Naive B cell (primary cell): ENCODE measurements at regions not wholly inside any gene's neighbourhood (a gene's known extent, or its start where the extent isn't known, plus 50 kb on each side); places are given as distances from the start of the nearest gene placed in this dataset.

Source experiments
- ATAC-seq, 2 donors: fragments of 150-1000 bp; cut with Tn5 transposase; 2 replicates each; pipeline ENCODE4 v1.10.0; 2021; ENCODE audit warnings: low read depth in 2 of 2, mild to moderate bottlenecking in 2 of 2, moderate library complexity in 2 of 2
- DNase-seq: peaks from one replicate; pipeline ENCODE4 v3.0.0; 2022
- H3K27ac Mint-ChIP-seq, 6 donors: one replicate each; pipeline ENCODE4 v1.8.0; 2020 to 2022; ENCODE audit warnings: mild to moderate bottlenecking in 6 of 6, mixed read lengths in 6 of 6, moderate library complexity in 5 of 6, inconsistent platforms in 2 of 6
- H3K27me3 Mint-ChIP-seq, 3 donors: one replicate each; pipeline ENCODE4 v1.8.0; 2021 to 2022; ENCODE audit warnings: mixed read lengths in 3 of 3, mild to moderate bottlenecking in 1 of 3
- H3K36me3 Mint-ChIP-seq, 2 donors: one replicate each; pipeline ENCODE4 v1.8.0; 2020 to 2022; ENCODE audit warnings: mixed read lengths in 2 of 2, inconsistent platforms in 1 of 2, mild to moderate bottlenecking in 1 of 2
- H3K4me1 Mint-ChIP-seq, 3 donors: one replicate each; pipeline ENCODE4 v1.8.0; 2020 to 2022; ENCODE audit warnings: mixed read lengths in 3 of 3, inconsistent platforms in 1 of 3, mild to moderate bottlenecking in 1 of 3, moderate library complexity in 1 of 3
- H3K4me3 Mint-ChIP-seq, 8 donors: one replicate each; pipeline ENCODE4 v1.8.0; 2020 to 2022; ENCODE audit warnings: mild to moderate bottlenecking in 8 of 8, mixed read lengths in 8 of 8, moderate library complexity in 8 of 8, inconsistent platforms in 2 of 8
- H3K9me3 Mint-ChIP-seq, 7 donors: one replicate each; pipeline ENCODE4 v1.8.0; 2020 to 2022; ENCODE audit warnings: mixed read lengths in 7 of 7, mild to moderate bottlenecking in 5 of 7, inconsistent platforms in 2 of 7, moderate library complexity in 1 of 7

DNA sequence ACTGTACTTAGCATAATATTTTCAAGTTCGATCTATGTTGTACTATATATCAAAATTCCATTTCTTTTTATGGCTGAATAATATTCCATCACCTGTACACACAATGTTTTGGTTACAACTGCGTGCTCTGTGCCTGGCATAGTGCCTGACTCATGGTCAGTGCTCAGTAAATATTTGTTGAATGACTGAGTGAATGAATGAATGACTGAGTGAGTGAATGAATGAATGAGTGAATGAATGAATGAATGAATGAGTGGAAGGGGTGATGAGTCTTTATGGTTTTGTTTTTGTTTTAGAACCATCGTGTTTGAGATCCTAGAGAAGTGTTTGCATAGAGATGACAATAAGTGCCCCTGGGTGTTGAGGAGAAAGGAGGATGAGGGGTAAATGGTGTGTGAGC lies 155.3 kb downstream of the MRM1 start:
- Mint-ChIP-seq H3K36me3 (no peaks in the 10 kb centered on the region), H3K9me3 (peaks cover 0 to 7% (median 2%) of the 10 kb centered on the region in 7 donors), H3K4me3 (no peak overlapping the region), H3K4me1 (peaks cover 0 to 4% (median 0%) of the 10 kb centered on the region in 3 donors), H3K27ac (no peak overlapping the region), H3K27me3 (peaks cover 14 to 51% (median 23%) of the 10 kb centered on the region in 3 donors)
- no peak for ATAC-seq
- no peak for DNase-seq

DNA sequence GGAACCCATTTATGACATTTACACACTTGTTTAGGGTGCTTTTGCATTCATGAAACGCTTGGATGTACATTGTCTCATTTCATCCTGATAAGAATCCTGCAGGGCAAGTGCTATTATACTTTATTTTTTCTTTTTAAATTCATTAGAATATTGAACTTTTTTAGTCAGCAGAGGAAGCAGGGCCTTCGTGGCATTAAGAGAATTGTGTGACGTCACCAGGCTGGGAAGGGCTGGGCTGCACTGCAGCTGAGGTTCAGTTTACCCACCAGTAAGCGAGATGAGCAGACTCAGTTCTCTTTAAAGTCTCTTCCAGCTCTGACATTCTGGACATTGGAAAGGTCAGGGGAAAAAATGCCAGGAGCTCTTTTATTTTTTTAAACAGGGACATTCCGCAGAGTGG lies 159.0 kb downstream of the MRM1 start:
- peaks cover 0 to 7% (median 2%) of the 10 kb centered on the region in 7 donors for H3K9me3 Mint-ChIP-seq
- ATAC-seq: no peak

GRCh38 chr17:36761203-36761950 lies 160.0 kb downstream of the MRM1 start:
- Mint-ChIP-seq H3K36me3 (no peaks in the 10 kb centered on the region), H3K4me3 (no peak overlapping the region), H3K4me1 (peaks cover 4 to 8% (median 6%) of the 10 kb centered on the region in 3 donors), H3K9me3 (peaks cover 0 to 7% (median 2%) of the 10 kb centered on the region in 7 donors), H3K27me3 (peaks cover 5 to 11% (median 10%) of the 10 kb centered on the region in 3 donors), H3K27ac (no peak overlapping the region)
- no peak for ATAC-seq
- DNase-seq: no peak

More for the DNA sequence above, 159.0 kb downstream of the MRM1 start:
- Mint-ChIP-seq H3K4me1 (peaks cover 4 to 8% (median 6%) of the 10 kb centered on the region in 3 donors), H3K36me3 (no peaks in the 10 kb centered on the region), H3K27ac (no peak overlapping the region), H3K27me3 (peaks cover 7 to 15% (median 12%) of the 10 kb centered on the region in 3 donors), H3K4me3 (no peak overlapping the region)
- no peak for DNase-seq

GRCh38 chr17:36765436-36766043 lies 164.2 kb downstream of the MRM1 start:
- Mint-ChIP-seq H3K9me3 (peaks cover 0 to 7% (median 2%) of the 10 kb centered on the region in 7 donors), H3K27ac (no peak overlapping the region)
- ATAC-seq: no peak

DNA sequence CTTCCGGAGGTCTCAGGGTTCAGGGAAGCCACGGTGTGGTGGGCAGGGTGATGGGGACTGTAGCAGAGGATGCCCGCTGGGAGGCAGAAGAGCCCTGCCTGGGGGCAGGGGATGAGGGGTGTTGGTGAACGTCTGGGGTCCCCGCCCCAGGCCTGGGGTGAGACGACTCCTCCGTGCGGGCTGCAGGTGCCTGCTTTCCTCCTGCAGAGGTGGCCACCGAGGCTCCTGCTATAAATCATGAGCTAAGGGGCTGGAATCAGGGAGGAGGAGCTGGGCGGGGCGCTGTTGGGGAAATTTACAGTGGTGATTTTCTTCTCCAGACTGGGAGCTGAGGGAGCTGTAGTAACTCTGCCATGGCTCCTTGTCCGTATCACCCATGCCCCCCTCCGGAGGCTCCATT lies 167.0 kb downstream of the MRM1 start:
- Mint-ChIP-seq H3K4me3 (no peak overlapping the region), H3K36me3 (no peaks in the 10 kb centered on the region), H3K27ac (peak overlapping the region in 1 of 6 donors; percentile 38), H3K27me3 (peaks cover 6 to 51% (median 36%) of the 10 kb centered on the region in 3 donors), H3K9me3 (no peaks in the 10 kb centered on the region), H3K4me1 (peaks cover 3 to 5% (median 4%) of the 10 kb centered on the region in 3 donors)
- ATAC-seq: no peak
- DNase-seq: no peak

More at GRCh38 chr17:36765436-36766043, 164.2 kb downstream of the MRM1 start:
- no peak overlapping the region for H3K4me3 Mint-ChIP-seq
- DNase-seq: no peak
- H3K4me1 Mint-ChIP-seq: peaks cover 4 to 8% (median 6%) of the 10 kb centered on the region in 3 donors
- H3K27me3 Mint-ChIP-seq: peaks cover 0 to 29% (median 24%) of the 10 kb centered on the region in 3 donors
- H3K36me3 Mint-ChIP-seq: no peaks in the 10 kb centered on the region

GRCh38 chr17:36773039-36773438 lies 164.2 kb upstream of the LHX1 start:
- Mint-ChIP-seq H3K9me3 (peaks cover 0 to 3% (median 2%) of the 10 kb centered on the region in 7 donors), H3K27me3 (peaks cover 29 to 73% (median 62%) of the 10 kb centered on the region in 3 donors), H3K4me1 (no peaks in the 10 kb centered on the region), H3K27ac (no peak overlapping the region), H3K36me3 (no peaks in the 10 kb centered on the region), H3K4me3 (no peak overlapping the region)
- ATAC-seq (no peak), DNase-seq (no peak)

DNA sequence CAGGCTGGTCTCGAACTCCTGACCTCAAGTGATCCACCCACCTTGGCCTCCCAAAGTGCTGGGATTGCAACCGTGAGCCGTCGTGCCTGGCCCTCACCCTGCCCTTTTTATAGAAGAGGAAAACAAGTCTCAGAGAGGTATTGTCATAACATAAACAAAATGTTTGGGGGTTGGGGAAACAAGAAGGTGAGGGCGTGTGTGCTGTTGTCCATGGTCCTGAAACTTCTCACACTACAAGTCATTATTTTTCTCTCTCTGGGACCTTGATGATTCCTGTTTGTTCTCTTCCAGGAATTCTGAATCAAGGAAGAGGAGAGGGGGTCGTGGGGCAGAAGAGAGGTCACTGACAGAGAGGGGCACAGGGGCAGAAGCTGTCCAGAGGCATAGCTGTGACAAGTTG lies 160.2 kb upstream of the LHX1 start:
- H3K27ac Mint-ChIP-seq: no peak overlapping the region
- ATAC-seq (no peak), DNase-seq (no peak)
- peaks cover 50 to 86% (median 84%) of the 10 kb centered on the region in 3 donors for H3K27me3 Mint-ChIP-seq
- no peaks in the 10 kb centered on the region for H3K4me1 Mint-ChIP-seq
- H3K36me3 Mint-ChIP-seq: no peaks in the 10 kb centered on the region
- H3K9me3 Mint-ChIP-seq: peaks cover 0 to 3% (median 2%) of the 10 kb centered on the region in 7 donors
- H3K4me3 Mint-ChIP-seq: no peak overlapping the region

GRCh38 chr17:36778448-36778847 lies 158.8 kb upstream of the LHX1 start:
- Mint-ChIP-seq H3K36me3 (no peaks in the 10 kb centered on the region), H3K4me1 (no peaks in the 10 kb centered on the region), H3K4me3 (no peak overlapping the region), H3K27ac (no peak overlapping the region), H3K9me3 (peaks cover 0 to 3% (median 2%) of the 10 kb centered on the region in 7 donors), H3K27me3 (peaks cover 44 to 89% (median 87%) of the 10 kb centered on the region in 3 donors)
- ATAC-seq: no peak
- no peak for DNase-seq

- DNase-seq (no peak), ATAC-seq (no peak)
- H3K27ac Mint-ChIP-seq: no peak overlapping the region
- peaks cover 44 to 90% (median 87%) of the 10 kb centered on the region in 3 donors for H3K27me3 Mint-ChIP-seq
- H3K4me1 Mint-ChIP-seq: no peaks in the 10 kb centered on the region
- no peaks in the 10 kb centered on the region for H3K36me3 Mint-ChIP-seq
- H3K4me3 Mint-ChIP-seq: no peak overlapping the region
- peaks cover 0 to 3% (median 2%) of the 10 kb centered on the region in 7 donors for H3K9me3 Mint-ChIP-seq
Observed at GRCh38 chr17:36779550-36779949, 157.7 kb upstream of the LHX1 start.

GRCh38 chr17:36784633-36785032 lies 152.6 kb upstream of the LHX1 start:
- ATAC-seq: no peak
- Mint-ChIP-seq H3K4me3 (no peak overlapping the region), H3K4me1 (no peaks in the 10 kb centered on the region), H3K27me3 (peaks cover 35 to 77% (median 70%) of the 10 kb centered on the region in 3 donors), H3K9me3 (peaks cover 0 to 10% (median 6%) of the 10 kb centered on the region in 7 donors), H3K27ac (no peak overlapping the region), H3K36me3 (peaks cover 0 to under 1% of the 10 kb centered on the region in 2 donors)
- no peak for DNase-seq

- peaks cover 0 to 5% of the 10 kb centered on the region in 2 donors for H3K36me3 Mint-ChIP-seq
- peaks cover 38 to 82% (median 74%) of the 10 kb centered on the region in 3 donors for H3K27me3 Mint-ChIP-seq
- no peak for DNase-seq
- H3K9me3 Mint-ChIP-seq: peaks cover 0 to 10% (median 6%) of the 10 kb centered on the region in 7 donors
- no peak overlapping the region for H3K4me3 Mint-ChIP-seq
- no peaks in the 10 kb centered on the region for H3K4me1 Mint-ChIP-seq
- no peak overlapping the region for H3K27ac Mint-ChIP-seq
- no peak for ATAC-seq
Observed at GRCh38 chr17:36786867-36787266, 150.4 kb upstream of the LHX1 start.

- H3K4me1 Mint-ChIP-seq: no peaks in the 10 kb centered on the region
- H3K27ac Mint-ChIP-seq: peak overlapping the region in 1 of 6 donors; percentile 5
- peaks cover 44 to 74% (median 62%) of the 10 kb centered on the region in 3 donors for H3K27me3 Mint-ChIP-seq
- no peak overlapping the region for H3K4me3 Mint-ChIP-seq
- peaks cover 0 to 5% of the 10 kb centered on the region in 2 donors for H3K36me3 Mint-ChIP-seq
- ATAC-seq (no peak), DNase-seq (no peak)
- peaks cover 0 to 3% (median 2%) of the 10 kb centered on the region in 7 donors for H3K9me3 Mint-ChIP-seq
Observed at GRCh38 chr17:36791150-36791941, 145.9 kb upstream of the LHX1 start.

- H3K4me1 Mint-ChIP-seq: no peaks in the 10 kb centered on the region
- ATAC-seq (no peak), DNase-seq (no peak)
- peaks cover 0 to 5% of the 10 kb centered on the region in 2 donors for H3K36me3 Mint-ChIP-seq
- peaks cover 0 to 3% (median 0%) of the 10 kb centered on the region in 7 donors for H3K9me3 Mint-ChIP-seq
- no peak overlapping the region for H3K4me3 Mint-ChIP-seq
- H3K27me3 Mint-ChIP-seq: peaks cover 44 to 71% (median 60%) of the 10 kb centered on the region in 3 donors
- H3K27ac Mint-ChIP-seq: peak overlapping the region in 1 of 6 donors; percentile 5
Observed at GRCh38 chr17:36791942-36792475, 145.3 kb upstream of the LHX1 start.
